ENCODE measurements at regions not wholly inside any gene's neighbourhood (a gene's known extent, or its start where the extent isn't known, plus 50 kb on each side); places are given as distances from the start of the nearest gene placed in this dataset.

GRCh38 chr5:173463207-173463606, 135.0 kb upstream of the STC2 start:
- Histone ChIP-seq H3K4me1 (ENCODE audit: control insufficient read depth, insufficient read depth, low read length) (peaks cover 11% of the 10 kb centered on the region), H4K8ac (ENCODE audit: low read depth in 2 of 2, low read length in 2 of 2) (peak overlapping the region in 1 of 2 experiments; percentile 9; a peak in 1 of 4 replicates), H3K27ac (ENCODE audit: insufficient read depth, low read length) (no peak overlapping the region), H3K9me3 (ENCODE audit: control insufficient read depth, insufficient read depth, low read length) (peaks cover 3% of the 10 kb centered on the region; the same call in 1 of the 2 replicates), H2AK9ac (replicated peaks; ENCODE audit: low read depth, low read length, poor library complexity) (no peak overlapping the region), H3K36me3 (ENCODE audit: control insufficient read depth, insufficient read depth, low read length) (no peaks in the 10 kb centered on the region), H3K9ac (ENCODE audit: low read depth, low read length) (no peak overlapping the region), H3K23ac (ENCODE audit: low read depth, low read length) (no peak overlapping the region), H4K20me1 (ENCODE audit: insufficient read depth, low read length) (no peaks in the 10 kb centered on the region), H3K14ac (replicated peaks; ENCODE audit: low read depth, low read length) (peak overlapping the region; percentile 51; the same call in 1 of the 2 replicates), H3K4me2 (ENCODE audit: low read depth, low read length) (no peak overlapping the region), H3K4me3 (ENCODE audit: insufficient read depth, low read depth, low read length) (no peak overlapping the region), H3K4ac (ENCODE audit: low read depth, low read length) (peak overlapping the region; percentile 79), H4K5ac (ENCODE audit: low read depth, low read length) (peak overlapping the region; percentile 35; the same call in 1 of the 2 replicates), H2BK20ac (ENCODE audit: low read depth, low read length) (peak overlapping the region; percentile 81), H3K79me1 (ENCODE audit: low read depth in 1 of 2, low read length in 2 of 2) (no peaks in the 10 kb centered on the region), H3K18ac (ENCODE audit: low read depth, low read length) (peak overlapping the region; percentile 17), H2AFZ (replicated peaks; ENCODE audit: low read length, poor library complexity) (peak overlapping the region; percentile 28), H3K27me3 (ENCODE audit: control insufficient read depth, insufficient read depth, low read length) (no peaks in the 10 kb centered on the region), H2AK5ac (ENCODE audit: low read depth, low read length) (peak overlapping the region; percentile 68), H4K91ac (ENCODE audit: insufficient read depth, low read depth, low read length) (peak overlapping the region; percentile 44), H3K56ac (ENCODE audit: extremely low read depth, insufficient read depth, low read length) (no peak overlapping the region), H2BK15ac (ENCODE audit: low read depth, low read length) (peak overlapping the region; percentile 81; the same call in 1 of the 3 replicates), H2BK120ac (ENCODE audit: low read depth, low read length) (peak overlapping the region; percentile 60), H2BK5ac (ENCODE audit: low read depth, low read length, poor library complexity, severe bottlenecking) (no peak overlapping the region), H3K9me1 (ENCODE audit: insufficient read depth, low read length) (peaks cover 8% of the 10 kb centered on the region)
- DNase-seq: no peak
- in situ Hi-C loops (cut with MboI; ENCODE audit: low sequenced_read_pairs): no loop called here
- intact Hi-C loops (cut with micrococcal nuclease): no loop called here
- ChIA-PET POLR2A (ENCODE audit: unreplicated experiment) (no interaction called here), CTCF (interaction anchor here (0.6 kb wide), 1 partner anchor 847 kb away, joined by 3 read pairs; no protein-coding TSS in a partner anchor)
- BruUV-seq (replicated peaks): no TSS peak
- no peak for ATAC-seq (ENCODE audit: low read depth)
- TF ChIP-seq RCOR1 (IDR thresholded peaks at IDR 0.05; ENCODE audit: insufficient replicate concordance, low read length) (no peak), USF2 (IDR thresholded peaks at IDR 0.05; ENCODE audit: low read depth, low read length) (no peak), SMC3 (IDR thresholded peaks at IDR 0.05; ENCODE audit: low read depth, low read length) (no peak), CHD1 (IDR thresholded peaks at IDR 0.05; ENCODE audit: low read depth, low read length) (no peak), FOS (IDR thresholded peaks at IDR 0.05; ENCODE audit: low read depth, low read length) (no peak), CEBPB (IDR thresholded peaks at IDR 0.05; ENCODE audit: low read depth, low read length) (no peak), RAD21 (IDR thresholded peaks at IDR 0.05; ENCODE audit: low read length) (no peak), MAZ (IDR thresholded peaks at IDR 0.05; ENCODE audit: borderline replicate concordance, low read depth, low read length) (no peak), NFE2L2 (IDR thresholded peaks at IDR 0.05; ENCODE audit: low read depth, low read length) (no peak), CTCF (conservative IDR thresholded peaks at IDR 0.05; ENCODE audit: low read depth, low read length) (no peak), MXI1 (IDR thresholded peaks at IDR 0.05; ENCODE audit: borderline replicate concordance, low read depth, low read length) (no peak), BHLHE40 (IDR thresholded peaks at IDR 0.05; ENCODE audit: low read depth, low read length) (no peak), MAFK (IDR thresholded peaks at IDR 0.05; ENCODE audit: low read depth, low read length) (no peak), RFX5 (IDR thresholded peaks at IDR 0.05; ENCODE audit: low read depth, low read length) (no peak), POLR2A (IDR thresholded peaks at IDR 0.05; ENCODE audit: low read depth, low read length) (no peak)
- TF ChIP-seq, protein P1, sequence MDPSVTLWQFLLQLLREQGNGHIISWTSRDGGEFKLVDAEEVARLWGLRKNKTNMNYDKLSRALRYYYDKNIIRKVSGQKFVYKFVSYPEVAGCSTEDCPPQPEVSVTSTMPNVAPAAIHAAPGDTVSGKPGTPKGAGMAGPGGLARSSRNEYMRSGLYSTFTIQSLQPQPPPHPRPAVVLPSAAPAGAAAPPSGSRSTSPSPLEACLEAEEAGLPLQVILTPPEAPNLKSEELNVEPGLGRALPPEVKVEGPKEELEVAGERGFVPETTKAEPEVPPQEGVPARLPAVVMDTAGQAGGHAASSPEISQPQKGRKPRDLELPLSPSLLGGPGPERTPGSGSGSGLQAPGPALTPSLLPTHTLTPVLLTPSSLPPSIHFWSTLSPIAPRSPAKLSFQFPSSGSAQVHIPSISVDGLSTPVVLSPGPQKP (IDR thresholded peaks at IDR 0.05; ENCODE audit: borderline replicate concordance, low read depth, low read length): no peak
- no CpG with 5 or more reads among the region's 3 CpGs for WGBS, 2 experiments (ENCODE audit: extremely low coverage in 2 of 2, insufficient read length in 1 of 2)
- dilution Hi-C loops (cut with HindIII; ENCODE audit: low sequenced_read_pairs, unreplicated experiment): no loop called here
